ENCODE measurements at regions not wholly inside any gene's neighbourhood (a gene's known extent, or its start where the extent isn't known, plus 50 kb on each side); places are given as distances from the start of the nearest gene placed in this dataset.

DNA sequence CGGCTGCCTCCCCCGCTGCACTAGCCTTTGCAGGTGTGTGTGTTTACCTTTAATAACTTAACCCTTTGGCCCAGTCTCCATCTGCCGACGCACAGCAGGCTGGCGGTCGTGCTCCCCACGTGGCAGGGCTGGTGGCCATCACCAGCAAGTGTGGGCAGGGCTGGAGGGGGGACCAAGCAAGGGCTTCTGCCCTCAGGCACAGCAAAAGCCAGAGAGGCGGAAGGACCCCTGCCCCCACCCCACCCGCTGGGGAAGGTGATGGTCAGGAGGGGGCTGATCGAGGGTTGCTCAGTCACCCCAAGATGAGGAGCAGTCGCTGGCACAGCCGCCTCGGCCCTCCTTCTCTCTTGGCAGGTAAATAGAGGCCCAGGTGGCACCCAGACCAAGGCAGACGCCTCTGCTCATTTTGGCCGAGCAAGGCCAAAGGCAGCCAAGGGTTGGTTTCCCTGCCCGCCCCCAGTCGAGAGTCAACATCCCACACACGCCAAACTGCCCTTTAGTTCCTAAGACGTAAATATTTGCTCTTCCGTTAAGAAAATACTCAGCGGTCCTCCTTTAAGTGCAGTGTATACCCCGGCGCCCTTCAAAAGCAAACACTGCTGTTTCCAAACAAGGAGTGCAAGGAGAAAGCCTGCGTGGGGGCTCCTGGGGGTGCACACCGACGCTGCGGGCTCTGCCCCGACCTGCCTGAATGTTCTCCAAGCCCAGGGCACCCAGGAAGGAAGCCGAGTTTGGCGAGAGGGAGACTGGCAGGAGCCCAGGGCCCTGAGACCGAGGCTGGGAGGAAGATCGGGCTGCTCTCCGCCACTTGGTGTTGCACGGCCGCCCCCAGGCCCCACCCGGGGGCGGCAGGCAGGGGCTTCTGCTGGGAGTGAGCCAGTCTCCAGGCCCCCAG, 82.7 kb downstream of the SIK1 start:
- no peaks in the 10 kb centered on the region for H3K9me2 ChIP-seq (ENCODE audit: insufficient read depth)
- H4K20me1 ChIP-seq (replicated peaks; ENCODE audit: insufficient read depth) = no peaks in the 10 kb centered on the region
- no peaks in the 10 kb centered on the region; the same call in 2 of the 3 replicates for H3K36me3 Mint-ChIP-seq (ENCODE audit: low read depth)
- H3K4me3 ChIP-seq = no peak overlapping the region
- peaks cover 19% of the 10 kb centered on the region for H3K27me3 Mint-ChIP-seq (ENCODE audit: insufficient read depth, low read depth, poor library complexity)
- no peaks in the 10 kb centered on the region for H3K4me1 ChIP-seq (ENCODE audit: insufficient read depth)
- no peak overlapping the region for H3K27ac ChIP-seq (ENCODE audit: low read depth)
- DNase-seq (ENCODE audit: low spot score) (no peak), ATAC-seq (no peak)
- peaks cover 6% of the 10 kb centered on the region for H3K4me1 Mint-ChIP-seq
- no peak overlapping the region for H2AFZ ChIP-seq
- no peaks in the 10 kb centered on the region for H3K9me3 Mint-ChIP-seq
- no peak overlapping the region for H3K4me3 Mint-ChIP-seq
- no peaks in the 10 kb centered on the region for H3K79me2 ChIP-seq (replicated peaks; ENCODE audit: insufficient read depth)
- H3K36me3 ChIP-seq (ENCODE audit: insufficient read depth) = no peaks in the 10 kb centered on the region
- H3K27ac Mint-ChIP-seq = no peak overlapping the region
- no peak overlapping the region for H3K4me2 ChIP-seq
- TF ChIP-seq ZNF114 (CRISPR knock-in tag; IDR thresholded peaks at IDR 0.05) (no peak), ZNF331 (CRISPR knock-in tag; IDR thresholded peaks at IDR 0.05; ENCODE audit: low read depth) (no peak), POLR2AphosphoS5 (IDR thresholded peaks at IDR 0.05; ENCODE audit: low read depth) (no peak), JUNB (IDR thresholded peaks at IDR 0.05; ENCODE audit: unreplicated experiment) (no peak)
- TF ChIP-seq, protein P1, sequence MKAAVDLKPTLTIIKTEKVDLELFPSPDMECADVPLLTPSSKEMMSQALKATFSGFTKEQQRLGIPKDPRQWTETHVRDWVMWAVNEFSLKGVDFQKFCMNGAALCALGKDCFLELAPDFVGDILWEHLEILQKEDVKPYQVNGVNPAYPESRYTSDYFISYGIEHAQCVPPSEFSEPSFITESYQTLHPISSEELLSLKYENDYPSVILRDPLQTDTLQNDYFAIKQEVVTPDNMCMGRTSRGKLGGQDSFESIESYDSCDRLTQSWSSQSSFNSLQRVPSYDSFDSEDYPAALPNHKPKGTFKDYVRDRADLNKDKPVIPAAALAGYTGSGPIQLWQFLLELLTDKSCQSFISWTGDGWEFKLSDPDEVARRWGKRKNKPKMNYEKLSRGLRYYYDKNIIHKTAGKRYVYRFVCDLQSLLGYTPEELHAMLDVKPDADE (IDR thresholded peaks at IDR 0.05) = no peak
- TF ChIP-seq, protein P2, sequence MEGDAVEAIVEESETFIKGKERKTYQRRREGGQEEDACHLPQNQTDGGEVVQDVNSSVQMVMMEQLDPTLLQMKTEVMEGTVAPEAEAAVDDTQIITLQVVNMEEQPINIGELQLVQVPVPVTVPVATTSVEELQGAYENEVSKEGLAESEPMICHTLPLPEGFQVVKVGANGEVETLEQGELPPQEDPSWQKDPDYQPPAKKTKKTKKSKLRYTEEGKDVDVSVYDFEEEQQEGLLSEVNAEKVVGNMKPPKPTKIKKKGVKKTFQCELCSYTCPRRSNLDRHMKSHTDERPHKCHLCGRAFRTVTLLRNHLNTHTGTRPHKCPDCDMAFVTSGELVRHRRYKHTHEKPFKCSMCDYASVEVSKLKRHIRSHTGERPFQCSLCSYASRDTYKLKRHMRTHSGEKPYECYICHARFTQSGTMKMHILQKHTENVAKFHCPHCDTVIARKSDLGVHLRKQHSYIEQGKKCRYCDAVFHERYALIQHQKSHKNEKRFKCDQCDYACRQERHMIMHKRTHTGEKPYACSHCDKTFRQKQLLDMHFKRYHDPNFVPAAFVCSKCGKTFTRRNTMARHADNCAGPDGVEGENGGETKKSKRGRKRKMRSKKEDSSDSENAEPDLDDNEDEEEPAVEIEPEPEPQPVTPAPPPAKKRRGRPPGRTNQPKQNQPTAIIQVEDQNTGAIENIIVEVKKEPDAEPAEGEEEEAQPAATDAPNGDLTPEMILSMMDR (conservative IDR thresholded peaks at IDR 0.05; ENCODE audit: low read depth in 2 of 2) = no peak
- H3K27me3 ChIP-seq (ENCODE audit: insufficient read depth) = no peaks in the 10 kb centered on the region
- no peaks in the 10 kb centered on the region for H3F3A ChIP-seq (replicated peaks; ENCODE audit: low read depth)

DNA sequence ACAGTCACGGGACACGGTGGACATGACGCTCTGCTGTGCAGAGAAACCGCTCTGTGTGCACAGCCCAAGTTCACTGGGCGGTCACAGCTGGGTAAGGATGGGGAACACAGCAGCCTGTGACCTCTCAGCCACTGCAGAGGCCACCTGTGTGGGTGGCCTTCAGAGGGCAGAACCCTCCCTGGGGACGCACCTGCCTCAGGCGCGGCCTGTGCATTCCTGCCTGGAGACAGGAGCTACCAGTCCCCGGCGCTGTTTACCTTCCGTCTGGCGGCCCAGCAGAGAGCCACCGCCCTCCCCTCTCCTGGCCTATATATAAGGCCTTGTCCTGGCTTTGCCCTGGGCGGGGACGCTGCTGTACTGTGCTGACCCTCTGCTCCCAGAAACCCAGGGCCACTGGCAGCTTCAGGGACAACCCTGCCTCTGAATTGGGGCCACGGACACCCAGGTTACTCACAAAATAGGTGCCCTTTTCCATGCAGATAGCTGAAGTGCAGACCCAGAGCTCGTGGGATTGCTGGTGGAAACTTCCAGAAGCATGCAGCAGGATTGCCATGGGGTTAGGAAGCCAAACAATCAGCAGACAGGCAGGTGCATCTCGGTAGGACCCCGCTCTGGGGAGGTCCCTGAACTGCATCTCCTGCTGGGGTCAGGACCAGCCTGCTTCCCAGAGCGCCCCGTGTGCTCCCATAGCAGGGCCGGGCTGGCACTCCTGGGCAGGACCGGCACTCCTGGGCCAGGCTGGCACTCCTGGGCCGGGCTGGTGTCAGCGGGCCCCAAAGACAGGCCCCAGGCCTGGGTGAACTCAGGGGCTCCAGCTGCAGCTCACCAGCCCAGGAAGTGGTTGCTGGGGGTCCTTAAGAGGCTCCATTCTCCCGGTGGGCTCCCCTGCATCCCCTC, 83.6 kb downstream of the SIK1 start:
- no peaks in the 10 kb centered on the region for H3K9me3 Mint-ChIP-seq
- no peaks in the 10 kb centered on the region for H3K4me1 ChIP-seq (ENCODE audit: insufficient read depth)
- H3K27me3 Mint-ChIP-seq (ENCODE audit: insufficient read depth, low read depth, poor library complexity) = peaks cover 20% of the 10 kb centered on the region
- H3K36me3 Mint-ChIP-seq (ENCODE audit: low read depth) = peaks cover 2% of the 10 kb centered on the region; the same call in 1 of the 3 replicates
- H2AFZ ChIP-seq = no peak overlapping the region
- H3F3A ChIP-seq (replicated peaks; ENCODE audit: low read depth) = no peaks in the 10 kb centered on the region
- H3K4me3 ChIP-seq = no peak overlapping the region
- no peaks in the 10 kb centered on the region for H4K20me1 ChIP-seq (replicated peaks; ENCODE audit: insufficient read depth)
- no peak overlapping the region for H3K27ac Mint-ChIP-seq
- no peaks in the 10 kb centered on the region for H3K36me3 ChIP-seq (ENCODE audit: insufficient read depth)
- H3K9me2 ChIP-seq (ENCODE audit: insufficient read depth) = no peaks in the 10 kb centered on the region
- H3K79me2 ChIP-seq (replicated peaks; ENCODE audit: insufficient read depth) = no peaks in the 10 kb centered on the region
- H3K4me1 Mint-ChIP-seq = peaks cover 3% of the 10 kb centered on the region; the same call in 2 of the 3 replicates
- no peak overlapping the region for H3K4me2 ChIP-seq
- ATAC-seq = no peak
- no peak overlapping the region for H3K4me3 Mint-ChIP-seq
- no peaks in the 10 kb centered on the region for H3K27me3 ChIP-seq (ENCODE audit: insufficient read depth)
- DNase-seq (ENCODE audit: low spot score) = no peak
- H3K27ac ChIP-seq (ENCODE audit: low read depth) = no peak overlapping the region
- TF ChIP-seq POLR2AphosphoS5 (IDR thresholded peaks at IDR 0.05; ENCODE audit: low read depth) (no peak), EZH2 (IDR thresholded peaks at IDR 0.05; ENCODE audit: low read depth, unreplicated experiment) (no peak), ZNF331 (CRISPR knock-in tag; IDR thresholded peaks at IDR 0.05; ENCODE audit: low read depth) (no peak), JUNB (IDR thresholded peaks at IDR 0.05; ENCODE audit: unreplicated experiment) (no peak), CREB1 (CRISPR knock-in tag; IDR thresholded peaks at IDR 0.05; ENCODE audit: low read depth) (no peak)
- TF ChIP-seq, protein P1 (IDR thresholded peaks at IDR 0.05) = no peak
- TF ChIP-seq, protein P2 (conservative IDR thresholded peaks at IDR 0.05; ENCODE audit: low read depth in 2 of 2) = no peak

Data from GM23338 (cell line).